H1 (cell line): ENCODE measurements at regions not wholly inside any gene's neighbourhood (a gene's known extent, or its start where the extent isn't known, plus 50 kb on each side); places are given as distances from the start of the nearest gene placed in this dataset.

Experiments used
- EZH2 ChIP-seq: fragments of 200-600 bp; sonication (generic); IDR thresholded peaks from 2 replicates; pipeline ENCODE4 v1.7.1; 2012; ENCODE audit warnings: low read depth, mild to moderate bottlenecking, moderate library complexity, low read length, inconsistent platforms; ENCODE audit not compliant: severe bottlenecking
- TF ChIP-seq, protein P1 (sequence below), 3 experiments: IDR thresholded peaks; 1 replicate in 2 of 3; 2 replicates in 1 of 3; pipeline versions ENCODE4 v1.5.1 to v1.6.1; 2011; ENCODE audit warnings: low read length in 3 of 3, mild to moderate bottlenecking in 3 of 3, inconsistent platforms in 2 of 3, low read depth in 1 of 3, moderate library complexity in 1 of 3; ENCODE audit not compliant: insufficient read depth in 1 of 3; ENCODE audit errors: control extremely low read depth in 1 of 3

DNA sequence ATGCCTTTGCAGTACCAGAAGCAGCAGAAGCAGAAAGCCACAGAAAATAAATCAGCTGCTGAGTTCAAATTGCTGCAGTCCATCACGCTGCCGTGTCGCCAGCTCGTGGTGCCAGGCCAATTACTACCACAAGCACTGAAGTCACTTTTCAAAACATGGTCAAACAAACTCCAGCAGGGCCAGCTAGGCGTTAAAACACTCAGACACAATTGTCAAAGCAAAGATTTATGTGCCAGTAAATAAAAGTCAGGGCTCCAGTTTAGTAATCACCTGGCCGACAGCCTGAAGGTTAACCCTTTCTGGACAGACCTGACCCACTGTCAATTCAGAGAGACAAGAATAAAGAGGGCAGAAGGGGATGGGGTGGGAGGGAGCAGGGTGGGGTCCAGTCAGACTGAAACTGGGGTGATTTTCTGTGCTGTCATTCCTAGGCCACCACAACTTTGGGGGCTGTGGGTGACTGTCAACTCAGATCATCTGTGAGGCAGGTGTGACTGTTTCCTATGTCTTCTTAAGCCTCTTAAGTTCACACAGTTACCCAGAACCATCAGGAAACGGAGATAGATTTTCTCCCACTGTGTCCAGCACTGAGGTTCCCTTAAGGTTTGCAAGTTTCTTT is 109.8 kb upstream of the FUT8 start:
- TF ChIP-seq, protein P1, sequence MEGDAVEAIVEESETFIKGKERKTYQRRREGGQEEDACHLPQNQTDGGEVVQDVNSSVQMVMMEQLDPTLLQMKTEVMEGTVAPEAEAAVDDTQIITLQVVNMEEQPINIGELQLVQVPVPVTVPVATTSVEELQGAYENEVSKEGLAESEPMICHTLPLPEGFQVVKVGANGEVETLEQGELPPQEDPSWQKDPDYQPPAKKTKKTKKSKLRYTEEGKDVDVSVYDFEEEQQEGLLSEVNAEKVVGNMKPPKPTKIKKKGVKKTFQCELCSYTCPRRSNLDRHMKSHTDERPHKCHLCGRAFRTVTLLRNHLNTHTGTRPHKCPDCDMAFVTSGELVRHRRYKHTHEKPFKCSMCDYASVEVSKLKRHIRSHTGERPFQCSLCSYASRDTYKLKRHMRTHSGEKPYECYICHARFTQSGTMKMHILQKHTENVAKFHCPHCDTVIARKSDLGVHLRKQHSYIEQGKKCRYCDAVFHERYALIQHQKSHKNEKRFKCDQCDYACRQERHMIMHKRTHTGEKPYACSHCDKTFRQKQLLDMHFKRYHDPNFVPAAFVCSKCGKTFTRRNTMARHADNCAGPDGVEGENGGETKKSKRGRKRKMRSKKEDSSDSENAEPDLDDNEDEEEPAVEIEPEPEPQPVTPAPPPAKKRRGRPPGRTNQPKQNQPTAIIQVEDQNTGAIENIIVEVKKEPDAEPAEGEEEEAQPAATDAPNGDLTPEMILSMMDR (IDR thresholded peaks at IDR 0.05; ENCODE audit: control extremely low read depth in 1 of 3, insufficient read depth in 1 of 3, low read depth in 1 of 3, low read length in 3 of 3), result no peak
- no peak for TF ChIP-seq EZH2
